MM.1S (cell line): ENCODE measurements at regions not wholly inside any gene's neighbourhood (a gene's known extent, or its start where the extent isn't known, plus 50 kb on each side); places are given as distances from the start of the nearest gene placed in this dataset.
"Not testable (repeated sequence)": the region's sequence is repeated elsewhere in the genome, so short reads cannot be mapped to it uniquely, and the experiment has no call there.

Experiments used
- DNase-seq: peaks from one replicate; pipeline ENCODE4 v3.0.0-alpha.2; 2015
- H2AFZ ChIP-seq: fragments of 300-600 bp; sonication (generic); 2 replicates; pipeline ENCODE4 v1.6.0; 2016; ENCODE audit warnings: antibody characterized with exemption, low read length
- H3F3A ChIP-seq: fragments of 300-600 bp; sonication (generic); 2 replicates; pipeline ENCODE4 v1.6.1; 2016; ENCODE audit warnings: mild to moderate bottlenecking, antibody characterized with exemption, low read length, moderate library complexity, mixed read lengths; ENCODE audit not compliant: insufficient read depth
- H3K27ac ChIP-seq: fragments of 300-600 bp; sonication (generic); 2 replicates; pipeline ENCODE4 v1.5.1; 2016; ENCODE audit warnings: mild to moderate bottlenecking, low read length
- H3K27me3 ChIP-seq: fragments of 300-600 bp; sonication (generic); replicated peaks from 2 replicates; pipeline ENCODE4 v1.6.0; 2016; ENCODE audit warnings: low read length; ENCODE audit not compliant: insufficient read depth
- H3K36me3 ChIP-seq: fragments of 300-600 bp; sonication (generic); replicated peaks from 2 replicates; pipeline ENCODE4 v1.6.1; 2016; ENCODE audit warnings: mild to moderate bottlenecking, low read length, mixed read lengths; ENCODE audit not compliant: insufficient read depth
- H3K4me1 ChIP-seq: fragments of 300-600 bp; sonication (generic); 2 replicates; pipeline ENCODE4 v1.6.1; 2016; ENCODE audit warnings: low read length, mixed read lengths
- H3K4me2 ChIP-seq: fragments of 300-600 bp; sonication (generic); 2 replicates; pipeline ENCODE4 v1.6.0; 2016; ENCODE audit warnings: low read depth, low read length
- H3K4me3 ChIP-seq: fragments of 300-600 bp; sonication (generic); 2 replicates; pipeline ENCODE4 v1.5.1; 2016; ENCODE audit warnings: low read length, mixed read lengths
- H3K79me2 ChIP-seq: fragments of 300-600 bp; sonication (generic); 2 replicates; pipeline ENCODE4 v1.6.1; 2016; ENCODE audit warnings: mixed run types, low read length, mixed read lengths
- H3K9ac ChIP-seq: fragments of 300-600 bp; sonication (generic); 2 replicates; pipeline ENCODE4 v1.6.1; 2016; ENCODE audit warnings: low read length, mixed read lengths
- H3K9me2 ChIP-seq: fragments of 300-600 bp; sonication (generic); replicated peaks from 2 replicates; pipeline ENCODE4 v1.6.1; 2016; ENCODE audit warnings: mild to moderate bottlenecking, low read length, mixed read lengths; ENCODE audit not compliant: insufficient read depth
- H3K9me3 ChIP-seq: fragments of 300-600 bp; sonication (generic); replicated peaks from 2 replicates; pipeline ENCODE4 v1.6.1; 2016; ENCODE audit warnings: mild to moderate bottlenecking, low read length, mixed read lengths; ENCODE audit not compliant: insufficient read depth
- H4K20me1 ChIP-seq: fragments of 300-600 bp; sonication (generic); 2 replicates; pipeline ENCODE4 v1.6.1; 2016; ENCODE audit warnings: mild to moderate bottlenecking, low read length, moderate library complexity, mixed read lengths; ENCODE audit not compliant: insufficient read depth

- H3K9me3 ChIP-seq, H3K27ac ChIP-seq, H4K20me1 ChIP-seq, H3K4me2 ChIP-seq, H3F3A ChIP-seq, H2AFZ ChIP-seq, H3K9me2 ChIP-seq, H3K4me3 ChIP-seq, H3K27me3 ChIP-seq, DNase-seq, H3K9ac ChIP-seq, H3K79me2 ChIP-seq, H3K36me3 ChIP-seq, H3K4me1 ChIP-seq: not testable (repeated sequence)
These were observed 1711.3 kb downstream of the KHDRBS2 start for GRCh38 chr6:60574723-60575122.

GRCh38 chr6:60572607-60573006 is 1713.4 kb downstream of the KHDRBS2 start:
- H3K9ac ChIP-seq, H3K27me3 ChIP-seq, H3K27ac ChIP-seq, H3K79me2 ChIP-seq, DNase-seq, H3F3A ChIP-seq, H3K4me2 ChIP-seq, H4K20me1 ChIP-seq, H3K9me2 ChIP-seq, H3K4me3 ChIP-seq, H3K4me1 ChIP-seq, H2AFZ ChIP-seq, H3K36me3 ChIP-seq, H3K9me3 ChIP-seq: not testable (repeated sequence)

GRCh38 chr6:60571293-60572016 is 1714.6 kb downstream of the KHDRBS2 start:
- not testable (repeated sequence) for H4K20me1 ChIP-seq, H3K9me2 ChIP-seq, H3K4me3 ChIP-seq, H3K79me2 ChIP-seq, H3K9ac ChIP-seq, H3K36me3 ChIP-seq, H3F3A ChIP-seq, DNase-seq, H3K4me2 ChIP-seq, H3K27ac ChIP-seq, H3K27me3 ChIP-seq, H3K9me3 ChIP-seq, H2AFZ ChIP-seq, H3K4me1 ChIP-seq

- not testable (repeated sequence) for H3K4me1 ChIP-seq, H3K27ac ChIP-seq, H3K4me3 ChIP-seq, H3K9ac ChIP-seq, H3K9me2 ChIP-seq, H3K79me2 ChIP-seq, H3F3A ChIP-seq, DNase-seq, H3K36me3 ChIP-seq, H3K4me2 ChIP-seq, H3K9me3 ChIP-seq, H4K20me1 ChIP-seq, H2AFZ ChIP-seq, H3K27me3 ChIP-seq
These were observed 1715.4 kb downstream of the KHDRBS2 start for GRCh38 chr6:60570599-60570998.

- H3K4me2 ChIP-seq, H3K27ac ChIP-seq, H3K27me3 ChIP-seq, H3K4me1 ChIP-seq, H3F3A ChIP-seq, H3K9me2 ChIP-seq, H3K79me2 ChIP-seq, H3K4me3 ChIP-seq, H3K9me3 ChIP-seq, DNase-seq, H3K36me3 ChIP-seq, H2AFZ ChIP-seq, H4K20me1 ChIP-seq, H3K9ac ChIP-seq: not testable (repeated sequence)
These were observed 1718.4 kb downstream of the KHDRBS2 start for GRCh38 chr6:60567447-60568187.

GRCh38 chr6:60566387-60566786 is 1719.6 kb downstream of the KHDRBS2 start:
- H3K4me2 ChIP-seq, H3K4me1 ChIP-seq, H3K27ac ChIP-seq, H3K9ac ChIP-seq, H3K36me3 ChIP-seq, H2AFZ ChIP-seq, H3K4me3 ChIP-seq, H3K9me2 ChIP-seq, H3K27me3 ChIP-seq, H3F3A ChIP-seq, DNase-seq, H4K20me1 ChIP-seq, H3K9me3 ChIP-seq, H3K79me2 ChIP-seq: not testable (repeated sequence)

GRCh38 chr6:60559702-60560101 is 1726.3 kb downstream of the KHDRBS2 start:
- not testable (repeated sequence) for H3K4me3 ChIP-seq, H3K4me2 ChIP-seq, H3K79me2 ChIP-seq, H3K9me2 ChIP-seq, H3K4me1 ChIP-seq, H3F3A ChIP-seq, H4K20me1 ChIP-seq, DNase-seq, H3K36me3 ChIP-seq, H2AFZ ChIP-seq, H3K27ac ChIP-seq, H3K9me3 ChIP-seq, H3K27me3 ChIP-seq, H3K9ac ChIP-seq

GRCh38 chr6:60547340-60547739 is 1738.7 kb downstream of the KHDRBS2 start:
- H4K20me1 ChIP-seq, H3K27ac ChIP-seq, H3K9ac ChIP-seq, H3K79me2 ChIP-seq, H3K4me3 ChIP-seq, H3K9me3 ChIP-seq, H3K36me3 ChIP-seq, DNase-seq, H3F3A ChIP-seq, H3K4me2 ChIP-seq, H3K27me3 ChIP-seq, H2AFZ ChIP-seq, H3K9me2 ChIP-seq, H3K4me1 ChIP-seq: not testable (repeated sequence)
